GM15510 (cell line): ENCODE measurements at regions not wholly inside any gene's neighbourhood (a gene's known extent, or its start where the extent isn't known, plus 50 kb on each side); places are given as distances from the start of the nearest gene placed in this dataset.

Experiments
- POLR2A ChIP-seq: IDR thresholded peaks from 3 replicates; pipeline ENCODE4 v1.6.1; 2011; ENCODE audit warnings: borderline replicate concordance; ENCODE audit not compliant: insufficient read length; ENCODE audit errors: extremely low read depth

DNA sequence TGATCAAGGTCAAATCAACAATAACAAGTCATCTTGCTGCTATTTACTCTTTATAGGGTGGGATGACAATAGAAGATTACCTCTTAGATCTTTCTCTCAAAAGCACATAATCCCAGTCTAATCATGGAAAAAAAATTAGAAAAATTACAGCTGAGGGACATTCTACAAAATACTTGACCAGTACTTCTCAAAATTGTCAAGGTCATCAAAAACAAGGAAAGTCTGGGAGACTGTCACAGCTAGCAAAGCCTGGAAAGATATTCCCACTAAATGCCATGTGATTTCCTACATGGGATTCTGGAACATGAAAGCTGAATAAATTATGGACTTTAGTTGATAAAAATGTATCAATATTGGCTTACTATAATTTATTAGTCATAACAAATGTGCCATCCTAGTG is 276.2 kb downstream of the RNF144A start:
- TF ChIP-seq POLR2A: no peak

DNA sequence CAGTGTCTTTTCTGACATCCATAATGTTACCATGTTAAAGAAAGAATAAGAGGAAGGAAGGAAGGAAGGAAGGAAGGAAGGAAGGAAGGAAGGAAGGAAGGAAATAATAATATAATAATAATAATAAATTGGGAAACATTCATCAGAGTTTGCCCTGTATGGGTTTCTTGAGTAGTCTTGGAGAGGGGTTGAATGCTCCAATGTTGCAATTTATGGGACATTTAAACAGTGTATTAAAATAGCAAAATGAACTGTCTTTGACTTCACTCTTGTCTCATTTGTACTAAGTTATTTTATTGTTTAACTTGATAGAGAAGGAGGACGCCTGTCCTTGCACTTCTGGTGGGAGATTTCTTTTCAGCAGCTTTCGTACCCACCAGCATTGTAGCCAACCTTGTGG is 277.7 kb downstream of the RNF144A start:
- TF ChIP-seq POLR2A: no peak

DNA sequence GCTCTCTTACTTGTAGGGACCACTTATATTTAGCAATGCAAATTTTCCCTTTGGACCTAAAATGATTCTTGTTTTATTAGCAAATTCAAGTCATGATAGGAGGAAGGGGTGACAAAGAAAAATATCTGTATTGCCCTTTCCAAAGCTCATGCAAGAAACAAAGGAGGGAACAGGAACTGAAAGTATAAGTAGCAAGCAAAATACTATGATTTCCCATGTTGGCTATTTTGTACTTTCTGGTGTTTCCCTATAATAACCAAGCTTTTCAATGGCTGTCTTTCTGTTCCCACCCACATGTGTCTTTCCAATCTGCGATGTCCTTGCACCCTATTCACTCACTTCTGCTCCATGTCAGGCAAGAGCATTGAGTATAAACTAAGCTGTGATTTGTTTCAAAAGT is 279.7 kb downstream of the RNF144A start:
- no peak for TF ChIP-seq POLR2A

- TF ChIP-seq POLR2A: no peak
Measured at GRCh38 chr2:7201851-7202250, 284.6 kb downstream of the RNF144A start.

DNA sequence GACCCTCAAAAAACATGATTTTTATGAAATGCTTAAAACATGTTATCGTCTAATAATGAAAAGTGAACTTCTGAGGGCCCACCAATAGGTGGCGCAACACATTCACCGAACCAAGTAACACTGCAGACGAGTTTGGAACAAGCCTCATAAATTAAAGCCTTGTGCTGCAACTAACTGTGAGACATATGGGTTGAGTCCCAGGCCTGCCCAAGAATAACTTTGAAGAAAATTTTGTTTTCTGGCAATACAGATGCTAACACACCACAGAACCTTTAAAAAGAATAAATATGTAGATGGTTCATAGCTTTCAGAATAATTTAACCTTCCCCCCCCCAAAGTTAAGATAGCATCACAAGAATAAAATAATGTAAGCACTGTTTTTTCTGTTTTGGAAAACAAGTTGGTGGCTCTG is 285.9 kb downstream of the RNF144A start:
- TF ChIP-seq POLR2A: no peak

DNA sequence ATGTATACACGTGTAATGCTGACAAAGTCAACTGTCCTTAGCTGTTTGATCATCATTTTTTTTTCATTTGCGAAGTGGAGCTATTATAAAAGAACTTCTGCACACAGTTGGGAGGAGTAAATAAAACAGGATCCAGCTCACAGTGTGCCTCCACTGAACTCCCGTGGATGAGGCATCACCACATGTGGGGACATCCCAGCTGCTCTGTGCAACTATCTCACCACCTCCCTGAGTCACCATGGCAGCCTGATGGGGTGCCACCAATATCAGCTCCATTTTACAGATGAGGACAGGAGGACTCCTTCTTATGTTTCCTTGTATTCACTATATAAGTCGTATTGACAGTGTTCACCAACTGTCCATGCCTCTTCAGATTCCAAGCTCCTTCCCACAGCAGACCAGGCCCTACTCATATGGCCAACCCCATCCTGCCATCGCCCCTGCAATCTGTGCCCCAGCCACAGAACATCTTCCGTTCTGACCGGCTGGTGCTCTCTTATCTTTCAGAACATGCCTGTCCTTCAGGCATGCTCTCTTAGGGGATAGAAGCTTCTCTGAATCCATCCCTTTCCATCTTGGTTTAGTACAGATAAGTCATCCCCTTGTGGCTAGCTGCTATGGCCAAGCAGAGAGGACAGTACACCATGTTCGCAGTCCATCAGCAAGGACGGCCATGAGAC is 288.1 kb downstream of the RNF144A start:
- no peak for TF ChIP-seq POLR2A

DNA sequence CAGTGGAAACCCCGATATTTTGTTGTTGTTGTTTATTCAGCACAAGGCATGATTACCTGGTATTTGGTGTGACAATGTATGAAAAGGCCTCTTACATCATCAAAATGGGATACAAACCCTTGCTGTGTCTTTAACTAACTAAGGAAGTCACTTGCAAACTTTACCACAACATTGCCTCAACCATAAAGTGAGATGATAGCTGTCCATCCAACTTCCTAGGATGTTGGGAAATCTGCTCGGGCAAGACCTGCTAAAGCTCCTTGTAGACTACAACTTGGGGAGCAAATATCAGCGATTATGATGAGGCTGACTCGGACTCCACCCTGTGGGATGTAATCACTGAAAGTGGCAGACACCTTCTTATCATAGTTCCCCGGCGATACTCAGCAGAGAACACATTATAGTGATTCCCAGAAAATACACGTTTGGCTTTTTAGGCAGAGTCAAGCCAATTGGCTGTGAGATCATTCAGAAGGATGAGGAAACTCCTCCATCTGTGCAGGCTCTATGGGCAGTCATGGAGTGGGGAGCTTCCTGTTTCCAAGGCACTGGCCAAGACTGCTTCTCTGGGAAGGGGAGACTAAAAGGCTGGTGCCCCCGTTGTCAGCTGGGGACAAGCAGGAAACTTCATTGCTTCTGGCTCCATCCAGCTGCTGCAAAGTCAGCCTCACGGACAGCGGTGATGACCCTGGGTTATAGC is 289.0 kb downstream of the RNF144A start:
- TF ChIP-seq POLR2A: no peak

- no peak for TF ChIP-seq POLR2A
Measured at GRCh38 chr2:7207631-7208030, 290.4 kb downstream of the RNF144A start.

DNA sequence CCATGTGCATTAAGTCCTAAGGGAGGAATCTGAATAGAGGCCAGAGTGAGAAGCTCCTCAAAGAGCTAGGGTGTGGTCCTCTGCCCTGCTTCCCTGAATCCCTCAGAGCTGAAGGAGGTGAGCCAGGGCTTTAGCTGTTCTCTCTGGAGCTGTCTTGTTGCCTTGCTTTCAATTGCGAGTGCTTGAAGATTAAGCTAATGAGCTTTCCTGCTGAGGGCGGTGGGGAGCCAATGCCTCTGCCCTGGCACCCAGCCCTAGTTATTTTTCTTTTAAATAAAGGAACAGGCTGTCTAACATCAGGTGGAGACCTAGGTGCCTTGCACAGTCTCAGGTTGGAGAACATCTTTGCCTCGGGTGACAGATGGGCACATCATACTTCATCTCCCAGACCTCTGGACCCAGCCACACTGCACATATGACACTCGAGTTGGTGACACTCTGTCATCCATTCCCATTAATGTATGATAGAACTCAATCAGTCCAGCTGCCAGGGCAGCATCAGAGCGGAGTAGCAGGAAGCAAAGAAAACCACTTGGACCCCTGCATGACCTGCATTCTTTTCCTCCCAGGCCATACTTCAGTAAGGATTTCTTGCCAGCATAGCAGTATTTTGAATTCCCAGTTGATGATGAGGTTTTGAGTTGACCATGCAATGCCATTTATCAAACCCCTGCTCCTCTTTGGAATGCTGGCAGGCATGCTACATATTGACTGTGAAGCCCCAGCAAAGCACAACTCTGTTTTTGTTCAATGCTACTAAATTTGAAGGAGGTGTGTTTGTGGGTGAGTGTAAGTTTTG is 292.7 kb downstream of the RNF144A start:
- no peak for TF ChIP-seq POLR2A

DNA sequence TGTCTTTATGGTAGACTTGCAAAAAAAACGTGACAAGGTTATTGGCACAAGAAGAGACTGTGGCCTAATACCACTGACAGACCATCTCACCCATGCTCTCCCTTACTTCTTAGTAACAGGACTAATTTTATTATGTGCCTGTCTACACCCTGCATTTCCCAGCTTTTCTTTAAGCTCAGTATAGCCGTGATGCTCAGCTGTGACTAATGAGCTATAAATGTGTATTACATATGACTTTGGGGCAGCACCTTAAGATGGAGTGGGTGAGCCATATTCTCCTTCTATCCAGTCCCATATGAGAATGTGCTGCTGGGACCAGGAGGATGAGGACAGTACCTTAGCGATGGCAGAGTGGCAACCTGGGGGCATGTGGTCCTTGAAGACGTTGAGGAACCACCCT is 293.5 kb downstream of the RNF144A start:
- no peak for TF ChIP-seq POLR2A

- TF ChIP-seq POLR2A: no peak
Measured at GRCh38 chr2:7225848-7226247, 308.6 kb downstream of the RNF144A start.

DNA sequence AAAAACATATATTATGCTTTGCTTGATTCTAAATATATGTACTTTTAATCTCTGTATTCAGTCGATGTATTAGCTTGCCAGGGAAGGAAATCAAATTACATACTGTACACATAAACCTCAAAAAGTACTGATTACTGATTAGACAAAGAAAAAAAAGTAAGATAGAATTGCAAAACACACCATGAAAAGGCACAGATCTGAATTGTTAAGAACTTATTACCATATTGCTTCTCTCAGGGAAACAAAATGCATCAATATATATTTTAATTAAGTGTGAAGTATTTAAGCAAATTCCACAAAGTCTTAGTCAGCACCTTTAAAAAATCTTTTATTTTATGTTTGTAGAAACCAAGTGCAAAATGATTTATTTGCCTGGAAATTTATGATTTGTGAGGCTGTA is 309.3 kb downstream of the RNF144A start:
- no peak for TF ChIP-seq POLR2A

GRCh38 chr2:7233126-7233525 is 315.9 kb downstream of the RNF144A start:
- TF ChIP-seq POLR2A: no peak

GRCh38 chr2:7237466-7237865 is 320.3 kb downstream of the RNF144A start:
- TF ChIP-seq POLR2A: no peak

DNA sequence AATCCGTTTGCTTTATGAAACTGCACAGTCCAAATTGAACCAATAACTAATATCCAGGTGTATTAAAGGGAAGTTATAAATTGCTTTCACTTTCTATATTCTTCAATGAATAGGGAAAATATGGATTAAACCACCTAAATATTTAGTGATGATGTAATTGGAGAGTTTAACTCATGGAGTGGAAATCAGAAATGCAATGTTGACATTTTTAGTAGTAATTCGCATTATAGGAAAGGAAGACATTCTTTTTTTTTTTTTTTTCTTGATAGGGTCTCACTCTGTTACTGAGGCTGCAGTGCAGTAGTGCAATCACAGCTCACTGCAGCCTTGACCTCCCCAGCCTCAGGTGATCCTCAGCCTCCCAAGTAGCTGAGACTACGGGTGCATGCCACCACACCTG is 321.9 kb downstream of the RNF144A start:
- TF ChIP-seq POLR2A: no peak
